Neural cell (in vitro differentiated cells): ENCODE measurements at regions not wholly inside any gene's neighbourhood (a gene's known extent, or its start where the extent isn't known, plus 50 kb on each side); places are given as distances from the start of the nearest gene placed in this dataset.

ENCODE experiments used
- EP300 ChIP-seq: fragments of 450-650 bp; conservative IDR thresholded peaks from 2 replicates; pipeline ENCODE4 v1.6.1; 2014; ENCODE audit warnings: antibody characterized with exemption, mild to moderate bottlenecking, moderate library complexity; ENCODE audit not compliant: poor library complexity, severe bottlenecking
- TAF1 ChIP-seq: IDR thresholded peaks from 2 replicates; pipeline ENCODE4 v1.6.1; 2012; ENCODE audit warnings: low read depth
- TF ChIP-seq, protein P1 (sequence below): fragments of 450-650 bp; IDR thresholded peaks from 2 replicates; pipeline ENCODE4 v1.5.1; 2014; ENCODE audit warnings: antibody characterized with exemption, mild to moderate bottlenecking, moderate library complexity; ENCODE audit not compliant: poor library complexity, severe bottlenecking

DNA sequence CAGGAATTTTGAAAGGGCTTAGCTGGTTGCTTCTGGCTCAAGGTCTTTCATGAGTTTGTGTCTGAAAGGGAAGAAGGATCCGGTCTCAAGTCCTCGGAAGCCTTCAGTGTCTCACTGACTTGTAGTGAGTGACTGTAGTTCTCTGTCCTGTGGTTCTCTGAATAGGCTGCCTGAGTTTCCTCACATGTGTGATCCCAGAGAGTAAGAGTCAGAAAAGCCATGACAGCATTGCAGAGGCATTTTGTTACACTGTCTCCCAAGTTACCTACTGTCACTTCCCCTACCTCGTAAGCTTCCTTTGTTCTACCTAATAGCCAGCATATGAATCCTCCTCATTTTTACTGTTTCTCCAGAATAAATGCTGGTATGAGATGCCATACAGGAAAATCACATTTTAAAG lies 709.1 kb upstream of the CHAC2 start:
- TF ChIP-seq, protein P1, sequence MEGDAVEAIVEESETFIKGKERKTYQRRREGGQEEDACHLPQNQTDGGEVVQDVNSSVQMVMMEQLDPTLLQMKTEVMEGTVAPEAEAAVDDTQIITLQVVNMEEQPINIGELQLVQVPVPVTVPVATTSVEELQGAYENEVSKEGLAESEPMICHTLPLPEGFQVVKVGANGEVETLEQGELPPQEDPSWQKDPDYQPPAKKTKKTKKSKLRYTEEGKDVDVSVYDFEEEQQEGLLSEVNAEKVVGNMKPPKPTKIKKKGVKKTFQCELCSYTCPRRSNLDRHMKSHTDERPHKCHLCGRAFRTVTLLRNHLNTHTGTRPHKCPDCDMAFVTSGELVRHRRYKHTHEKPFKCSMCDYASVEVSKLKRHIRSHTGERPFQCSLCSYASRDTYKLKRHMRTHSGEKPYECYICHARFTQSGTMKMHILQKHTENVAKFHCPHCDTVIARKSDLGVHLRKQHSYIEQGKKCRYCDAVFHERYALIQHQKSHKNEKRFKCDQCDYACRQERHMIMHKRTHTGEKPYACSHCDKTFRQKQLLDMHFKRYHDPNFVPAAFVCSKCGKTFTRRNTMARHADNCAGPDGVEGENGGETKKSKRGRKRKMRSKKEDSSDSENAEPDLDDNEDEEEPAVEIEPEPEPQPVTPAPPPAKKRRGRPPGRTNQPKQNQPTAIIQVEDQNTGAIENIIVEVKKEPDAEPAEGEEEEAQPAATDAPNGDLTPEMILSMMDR = no peak
- TF ChIP-seq EP300 = no peak
- no peak for TF ChIP-seq TAF1
